ENCODE measurements at regions not wholly inside any gene's neighbourhood (a gene's known extent, or its start where the extent isn't known, plus 50 kb on each side); places are given as distances from the start of the nearest gene placed in this dataset.

DNA sequence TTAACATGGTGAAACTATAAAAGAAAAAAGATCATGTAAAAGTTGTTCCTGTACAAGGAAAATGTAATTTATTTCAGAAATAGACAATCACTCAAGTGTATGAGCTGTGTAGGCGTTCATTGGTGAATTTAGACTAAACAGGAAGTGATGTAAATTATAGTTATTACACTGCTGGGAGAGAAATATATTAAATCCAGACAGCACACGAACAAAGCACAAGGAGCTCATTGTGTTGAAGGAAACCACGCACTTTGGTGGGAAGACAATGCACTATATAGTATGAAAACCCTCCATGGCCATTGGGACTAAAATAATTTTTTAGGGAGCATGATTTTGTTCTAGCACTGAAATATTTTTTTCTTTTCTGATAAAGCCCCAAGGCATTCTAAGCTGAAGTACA, 450.5 kb downstream of the KLF12 start:
- in situ Hi-C loops (cut with MboI; ENCODE audit: low pct_unique_long_range_greater_than_20kb, low sequenced_read_pairs) = no loop called here
- no peak for DNase-seq

GRCh38 chr13:73681779-73682178, 452.4 kb downstream of the KLF12 start:
- in situ Hi-C loops (cut with MboI; ENCODE audit: low pct_unique_long_range_greater_than_20kb, low sequenced_read_pairs) = no loop called here
- DNase-seq = no peak

GRCh38 chr13:73681015-73681414, 453.2 kb downstream of the KLF12 start:
- in situ Hi-C loops (cut with MboI; ENCODE audit: low pct_unique_long_range_greater_than_20kb, low sequenced_read_pairs) = no loop called here
- no peak for DNase-seq

- in situ Hi-C loops (cut with MboI; ENCODE audit: low pct_unique_long_range_greater_than_20kb, low sequenced_read_pairs) = no loop called here
- no peak for DNase-seq
These were observed 457.1 kb downstream of the KLF12 start for GRCh38 chr13:73677048-73677601.

GRCh38 chr13:73676550-73677047, 457.6 kb downstream of the KLF12 start:
- in situ Hi-C loops (cut with MboI; ENCODE audit: low pct_unique_long_range_greater_than_20kb, low sequenced_read_pairs) = no loop called here
- DNase-seq = no peak

- in situ Hi-C loops (cut with MboI; ENCODE audit: low pct_unique_long_range_greater_than_20kb, low sequenced_read_pairs) = no loop called here
- DNase-seq = no peak
These were observed 458.4 kb downstream of the KLF12 start for GRCh38 chr13:73675821-73676220.

DNA sequence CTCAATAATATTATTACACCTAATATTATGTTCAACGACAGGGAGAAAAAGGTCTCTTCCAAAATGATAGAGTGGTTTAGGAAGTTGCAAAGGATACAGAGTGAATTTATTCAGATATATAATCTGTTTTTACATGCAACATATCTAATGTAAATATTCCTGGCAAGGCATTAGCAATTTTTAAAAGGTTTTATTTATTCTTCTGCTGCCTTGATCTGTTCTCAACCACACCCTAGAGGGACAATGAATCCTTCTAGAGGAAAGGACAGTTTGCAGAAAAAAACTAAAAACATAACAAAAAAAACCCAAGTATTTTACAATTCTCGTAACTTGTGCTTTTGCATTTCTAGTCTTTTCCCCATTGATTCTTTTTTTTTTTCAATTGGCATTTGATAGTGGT, 459.6 kb downstream of the KLF12 start:
- in situ Hi-C loops (cut with MboI; ENCODE audit: low pct_unique_long_range_greater_than_20kb, low sequenced_read_pairs) = no loop called here
- DNase-seq = no peak

DNA sequence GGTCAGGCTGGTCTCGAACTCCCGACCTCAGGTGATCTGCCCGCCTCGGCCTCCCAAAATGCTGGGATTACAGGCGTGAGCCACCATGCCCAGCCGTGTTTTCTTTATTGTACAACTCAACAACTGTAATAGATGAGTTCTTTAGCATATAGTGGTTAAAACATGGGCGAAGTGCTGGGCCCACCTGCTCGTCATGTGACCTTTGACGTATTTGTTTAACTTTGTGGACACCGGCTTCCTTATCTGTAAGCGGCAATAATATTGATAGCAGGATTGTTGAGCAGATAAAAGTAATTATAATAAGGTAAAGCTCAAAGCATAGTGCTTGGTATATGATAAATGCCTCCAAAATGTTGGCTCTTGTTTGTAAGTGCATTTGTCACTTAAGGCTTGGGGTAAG, 460.3 kb downstream of the KLF12 start:
- in situ Hi-C loops (cut with MboI; ENCODE audit: low pct_unique_long_range_greater_than_20kb, low sequenced_read_pairs) = no loop called here
- no peak for DNase-seq

GRCh38 chr13:73672492-73672891, 461.7 kb downstream of the KLF12 start:
- no peak for DNase-seq
- in situ Hi-C loops (cut with MboI; ENCODE audit: low pct_unique_long_range_greater_than_20kb, low sequenced_read_pairs) = no loop called here

DNA sequence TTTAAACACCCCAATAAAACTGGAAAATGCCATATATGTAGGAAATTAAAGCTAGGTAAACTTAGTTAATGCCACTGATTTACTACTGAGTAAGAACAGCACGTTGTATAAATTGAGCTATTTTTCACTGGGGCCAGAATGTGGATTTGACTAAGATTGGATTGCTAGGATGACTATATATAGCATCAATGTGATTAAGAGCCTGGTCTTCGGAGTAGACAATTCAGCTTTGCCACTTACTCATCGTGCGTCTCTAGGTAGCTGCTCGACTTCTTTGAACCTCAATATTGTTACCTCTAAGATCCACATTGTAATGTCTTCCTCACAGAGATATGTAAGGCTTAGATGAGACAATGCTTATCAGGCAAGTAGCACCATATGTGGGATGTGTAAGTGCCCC, 462.5 kb downstream of the KLF12 start:
- in situ Hi-C loops (cut with MboI; ENCODE audit: low pct_unique_long_range_greater_than_20kb, low sequenced_read_pairs) = no loop called here

GRCh38 chr13:73671011-73671410, 463.2 kb downstream of the KLF12 start:
- DNase-seq = no peak
- in situ Hi-C loops (cut with MboI; ENCODE audit: low pct_unique_long_range_greater_than_20kb, low sequenced_read_pairs) = no loop called here

More for the DNA sequence above, 462.5 kb downstream of the KLF12 start:
- no peak for DNase-seq

DNA sequence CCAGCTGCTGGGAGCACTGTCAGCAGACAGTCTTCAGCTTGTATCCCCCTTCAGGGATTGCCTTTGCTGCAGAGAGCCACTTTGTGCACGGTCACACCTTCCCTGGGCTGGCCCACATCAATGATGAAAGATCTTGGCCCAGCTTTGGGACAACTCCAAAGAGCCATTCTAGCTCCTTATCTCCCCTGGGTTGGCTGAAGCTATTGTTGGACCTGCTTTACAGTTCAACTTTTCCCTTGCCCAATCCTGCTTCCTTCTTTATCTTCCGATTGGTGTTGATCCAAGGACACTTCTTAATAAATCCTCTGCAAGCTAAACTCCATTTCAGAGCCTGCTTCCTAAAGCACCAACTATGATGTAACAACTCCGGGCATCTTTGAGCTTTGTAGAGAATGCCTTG, 466.4 kb downstream of the KLF12 start:
- DNase-seq = no peak
- in situ Hi-C loops (cut with MboI; ENCODE audit: low pct_unique_long_range_greater_than_20kb, low sequenced_read_pairs) = no loop called here

- in situ Hi-C loops (cut with MboI; ENCODE audit: low pct_unique_long_range_greater_than_20kb, low sequenced_read_pairs) = no loop called here
- DNase-seq = no peak
These were observed 468.9 kb downstream of the KLF12 start for GRCh38 chr13:73665261-73665660.

GRCh38 chr13:73664851-73665250, 469.4 kb downstream of the KLF12 start:
- DNase-seq = no peak
- in situ Hi-C loops (cut with MboI; ENCODE audit: low pct_unique_long_range_greater_than_20kb, low sequenced_read_pairs) = no loop called here

DNA sequence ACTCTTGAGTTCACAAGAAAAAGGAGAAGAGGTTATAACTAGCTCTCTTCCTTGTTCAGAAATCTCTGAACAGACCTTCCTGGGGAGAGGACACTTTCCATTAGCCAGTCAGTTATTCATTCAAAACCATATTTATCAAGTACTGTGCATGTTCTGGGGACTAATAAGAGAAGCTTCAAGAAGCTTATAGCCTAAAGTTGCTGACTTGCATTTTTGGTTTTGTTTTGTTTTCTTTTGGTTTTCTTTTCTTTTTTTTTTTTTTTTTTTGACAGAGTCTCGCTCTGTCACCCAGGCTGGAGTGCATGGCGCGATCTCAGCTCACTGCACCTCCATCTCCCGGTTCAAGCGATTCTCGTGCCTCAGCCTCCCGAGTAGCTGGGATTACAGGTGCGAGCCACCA, 471.4 kb downstream of the KLF12 start:
- DNase-seq = no peak
- in situ Hi-C loops (cut with MboI; ENCODE audit: low pct_unique_long_range_greater_than_20kb, low sequenced_read_pairs) = no loop called here

- in situ Hi-C loops (cut with MboI; ENCODE audit: low pct_unique_long_range_greater_than_20kb, low sequenced_read_pairs) = no loop called here
- no peak for DNase-seq
These were observed 472.3 kb downstream of the KLF12 start for GRCh38 chr13:73661687-73662425.

DNA sequence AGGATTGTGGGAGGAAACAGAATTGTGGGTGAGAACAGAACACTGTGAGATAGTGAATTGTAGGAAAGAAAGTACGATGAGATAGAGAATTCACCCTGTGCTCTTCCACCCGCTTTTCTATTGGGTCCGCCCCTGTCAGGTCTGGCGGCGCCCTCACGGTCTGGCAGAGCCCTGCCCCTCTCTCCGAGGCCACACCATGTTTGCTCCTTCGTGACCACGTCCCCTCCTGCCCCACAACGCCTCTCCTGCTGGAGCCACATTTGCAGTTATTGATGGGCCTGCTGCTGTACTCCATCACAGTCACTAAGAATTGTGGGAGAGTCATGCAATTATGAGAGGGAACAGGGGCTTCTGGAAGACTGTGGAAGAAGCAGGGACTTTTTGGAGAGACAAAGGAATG, 473.1 kb downstream of the KLF12 start:
- no peak for DNase-seq
- in situ Hi-C loops (cut with MboI; ENCODE audit: low pct_unique_long_range_greater_than_20kb, low sequenced_read_pairs) = no loop called here

DNA sequence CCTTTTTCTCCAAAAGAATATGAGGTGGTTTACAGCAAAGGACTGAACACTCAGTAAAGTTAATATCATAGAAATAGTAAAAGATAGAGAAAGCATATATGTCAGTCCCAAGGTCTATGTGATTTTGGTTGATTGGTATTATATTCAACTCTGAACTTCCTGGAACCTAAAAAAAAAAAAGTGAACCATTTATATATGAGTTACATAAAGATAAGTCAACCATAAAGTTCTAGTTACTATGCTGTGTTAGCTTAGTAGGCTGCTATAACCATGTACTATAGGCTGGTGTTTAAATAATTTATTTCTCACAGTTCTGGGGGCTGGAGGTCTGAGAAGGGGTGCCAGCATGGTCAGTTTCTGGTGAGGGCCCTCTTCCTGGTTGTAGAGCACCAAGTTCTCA, 475.6 kb downstream of the KLF12 start:
- in situ Hi-C loops (cut with MboI; ENCODE audit: low pct_unique_long_range_greater_than_20kb, low sequenced_read_pairs) = no loop called here
- DNase-seq = no peak

DNA sequence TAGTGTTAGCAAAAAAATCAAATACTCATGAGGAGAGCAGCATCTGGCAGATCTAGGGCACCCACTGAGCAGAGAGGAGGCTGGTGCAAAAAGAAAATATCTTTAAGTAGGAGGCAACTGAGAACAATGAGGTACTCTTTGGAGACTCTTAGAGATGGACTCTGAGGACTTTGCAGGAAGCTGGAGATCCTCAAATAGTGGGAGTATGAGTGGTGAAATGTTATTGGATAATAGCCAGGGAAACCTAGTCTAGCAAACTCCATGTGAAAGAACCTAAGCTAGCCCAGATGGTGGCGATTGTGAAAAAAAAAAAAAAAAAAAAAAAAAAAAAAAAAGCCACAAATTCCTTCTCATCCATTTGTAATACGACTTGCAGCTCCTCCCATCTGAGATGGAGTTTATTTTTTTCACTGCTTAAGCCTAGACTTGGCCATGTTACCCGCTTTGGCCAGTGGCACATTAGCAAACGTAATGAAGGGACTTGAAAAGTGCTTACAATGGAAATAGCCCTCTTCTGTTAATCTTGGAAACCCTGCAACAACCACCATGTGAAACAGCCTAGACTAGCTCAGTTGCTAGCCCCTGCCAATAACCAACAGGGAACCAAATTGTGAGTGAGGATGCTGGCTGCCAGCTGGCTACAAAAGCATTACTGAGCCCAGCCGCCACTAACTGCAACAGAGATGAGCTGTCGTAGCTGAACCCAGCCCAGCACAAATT, 476.2 kb downstream of the KLF12 start:
- no peak for DNase-seq
- in situ Hi-C loops (cut with MboI; ENCODE audit: low pct_unique_long_range_greater_than_20kb, low sequenced_read_pairs) = no loop called here

- no peak for DNase-seq
- in situ Hi-C loops (cut with MboI; ENCODE audit: low pct_unique_long_range_greater_than_20kb, low sequenced_read_pairs) = no loop called here
These were observed 477.3 kb downstream of the KLF12 start for GRCh38 chr13:73656863-73657262.
